ENCODE measurements at regions not wholly inside any gene's neighbourhood (a gene's known extent, or its start where the extent isn't known, plus 50 kb on each side); places are given as distances from the start of the nearest gene placed in this dataset.

- Histone ChIP-seq H3K4me3 (ENCODE audit: low read depth in 2 of 2, low read length in 2 of 2) (no peak overlapping the region), H3K36me3 (ENCODE audit: control insufficient read depth, insufficient read depth, low read length) (no peaks in the 10 kb centered on the region), H3K9me3 (ENCODE audit: control insufficient read depth, insufficient read depth, low read depth, low read length) (peaks cover 4% of the 10 kb centered on the region; the same call in 1 of the 2 replicates), H3K27ac (ENCODE audit: low read length) (no peak overlapping the region), H3K4me1 (ENCODE audit: control insufficient read depth, insufficient read depth, low read length) (no peaks in the 10 kb centered on the region), H3K27me3 (ENCODE audit: control insufficient read depth, insufficient read depth, low read length) (peaks cover 6% of the 10 kb centered on the region; the same call in 1 of the 2 replicates)
- BruUV-seq (replicated peaks) = no TSS peak
- ChIA-PET CTCF (interaction anchor here (1.7 kb wide), 1 partner anchor 299 kb away, joined by 5 read pairs; no protein-coding TSS in a partner anchor), POLR2A (no interaction called here)
- in situ Hi-C loops (cut with HindIII; ENCODE audit: low pct_unique_long_range_greater_than_20kb, low sequenced_read_pairs) = no loop called here
- no peak for DNase-seq (ENCODE audit: low read depth, low spot score)
- intact Hi-C loops (cut with micrococcal nuclease; ENCODE audit: unreplicated experiment) = no loop called here
- TF ChIP-seq TCF7L2 (IDR thresholded peaks at IDR 0.05; ENCODE audit: low read depth, low read length) = no peak
- no peak for TF ChIP-seq POLR2AphosphoS5 (IDR thresholded peaks at IDR 0.05; ENCODE audit: low read depth, low read length)
- TF ChIP-seq REST (IDR thresholded peaks at IDR 0.05; ENCODE audit: insufficient read depth in 1 of 2, low read depth in 2 of 2, low read length in 1 of 2) = no peak
- no peak for TF ChIP-seq SIN3A (IDR thresholded peaks at IDR 0.05; ENCODE audit: borderline replicate concordance, insufficient read depth, low read depth, low read length)
- TF ChIP-seq CTCF (IDR thresholded peaks at IDR 0.05) = no peak
- ATAC-seq = no peak
These were observed 59.6 kb upstream of the DLX2 start for GRCh38 chr2:172162225-172162733.

GRCh38 chr2:172162739-172163336 lies 60.1 kb upstream of the DLX2 start:
- H3K27ac ChIP-seq (ENCODE audit: low read length) = no peak overlapping the region
- ChIA-PET POLR2A (no interaction called here), CTCF (no interaction called here)
- DNase-seq (ENCODE audit: low read depth, low spot score) = no peak
- no peaks in the 10 kb centered on the region for H3K36me3 ChIP-seq (ENCODE audit: control insufficient read depth, insufficient read depth, low read length)
- peaks cover 1% of the 10 kb centered on the region; the same call in 1 of the 2 replicates for H3K27me3 ChIP-seq (ENCODE audit: control insufficient read depth, insufficient read depth, low read length)
- TF ChIP-seq SIN3A (IDR thresholded peaks at IDR 0.05; ENCODE audit: borderline replicate concordance, insufficient read depth, low read depth, low read length) = no peak
- no peak for TF ChIP-seq REST (IDR thresholded peaks at IDR 0.05; ENCODE audit: insufficient read depth in 1 of 2, low read depth in 2 of 2, low read length in 1 of 2)
- TF ChIP-seq POLR2AphosphoS5 (IDR thresholded peaks at IDR 0.05; ENCODE audit: low read depth, low read length) = no peak
- TF ChIP-seq TCF7L2 (IDR thresholded peaks at IDR 0.05; ENCODE audit: low read depth, low read length) = no peak
- TF ChIP-seq CTCF (IDR thresholded peaks at IDR 0.05) = no peak
- in situ Hi-C loops (cut with HindIII; ENCODE audit: low pct_unique_long_range_greater_than_20kb, low sequenced_read_pairs) = no loop called here
- no peak; the same call in 1 of the 2 replicates for ATAC-seq
- no TSS peak for BruUV-seq (replicated peaks)
- intact Hi-C loops (cut with micrococcal nuclease; ENCODE audit: unreplicated experiment) = no loop called here
- peaks cover 4% of the 10 kb centered on the region; the same call in 1 of the 2 replicates for H3K9me3 ChIP-seq (ENCODE audit: control insufficient read depth, insufficient read depth, low read depth, low read length)
- no peak overlapping the region for H3K4me3 ChIP-seq (ENCODE audit: low read depth in 2 of 2, low read length in 2 of 2)
- no peaks in the 10 kb centered on the region for H3K4me1 ChIP-seq (ENCODE audit: control insufficient read depth, insufficient read depth, low read length)

Measured in Panc1 (cell line).